Stomach smooth muscle (tissue), 2 donors: ENCODE measurements at regions not wholly inside any gene's neighbourhood (a gene's known extent, or its start where the extent isn't known, plus 50 kb on each side); places are given as distances from the start of the nearest gene placed in this dataset.

Source experiments
- H3K27ac ChIP-seq: one replicate; pipeline ENCODE4 v1.7.0; 2013; ENCODE audit warnings: mild to moderate bottlenecking, low read length, inconsistent platforms
- H3K27me3 ChIP-seq, 2 donors: one replicate each; pipeline ENCODE4 v1.7.0; 2013; ENCODE audit warnings: low read length in 2 of 2; ENCODE audit not compliant: insufficient read depth in 2 of 2, control insufficient read depth in 1 of 2
- H3K36me3 ChIP-seq, 2 donors: one replicate each; pipeline ENCODE4 v1.7.0; 2013; ENCODE audit warnings: low read length in 2 of 2; ENCODE audit not compliant: control insufficient read depth in 2 of 2, insufficient read depth in 2 of 2
- H3K4me1 ChIP-seq: one replicate; pipeline ENCODE4 v1.7.0; 2013; ENCODE audit warnings: low read length; ENCODE audit not compliant: control insufficient read depth, insufficient read depth
- H3K4me3 ChIP-seq, 2 donors: one replicate each; pipeline ENCODE4 v1.7.0; 2013; ENCODE audit warnings: low read length in 2 of 2
- H3K9ac ChIP-seq, 2 donors: one replicate each; pipeline ENCODE4 v1.7.0; 2013; ENCODE audit warnings: low read length in 2 of 2, mild to moderate bottlenecking in 1 of 2
- H3K9me3 ChIP-seq, 2 donors: one replicate each; pipeline ENCODE4 v1.7.0; 2013; ENCODE audit warnings: low read length in 2 of 2; ENCODE audit not compliant: control insufficient read depth in 2 of 2
- donor health status: healthy.
- donor health status: Pancreatic carcinoma.

GRCh38 chr14:49527221-49527620, 59.0 kb downstream of the RPS29 start:
- Histone ChIP-seq H3K27ac (no peak overlapping the region), H3K36me3 (no peaks in the 10 kb centered on the region), H3K9me3 (no peaks in the 10 kb centered on the region), H3K27me3 (no peaks in the 10 kb centered on the region), H3K9ac (no peak overlapping the region), H3K4me3 (no peak overlapping the region), H3K4me1 (no peaks in the 10 kb centered on the region)

DNA sequence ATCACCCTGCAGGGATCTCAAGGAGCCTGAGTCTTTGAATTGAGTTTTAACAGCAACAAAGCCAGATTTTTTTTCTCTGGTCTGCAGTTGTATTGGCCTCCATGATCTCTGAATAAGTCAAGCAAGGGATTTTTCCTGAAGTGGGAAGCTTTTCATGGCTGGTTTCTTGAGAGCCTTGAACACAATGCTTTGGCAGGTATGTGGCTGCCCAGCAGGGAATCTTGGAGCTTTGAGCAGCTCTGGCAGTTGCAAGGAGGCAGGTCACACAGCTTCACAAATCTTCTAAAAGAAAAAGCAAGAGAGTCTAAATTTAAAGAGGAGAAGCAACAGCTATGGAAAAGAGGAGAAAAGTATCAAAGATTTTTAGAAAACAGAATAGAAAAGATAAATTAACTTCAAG, 60.1 kb downstream of the RPS29 start:
- no peaks in the 10 kb centered on the region for H3K9me3 ChIP-seq
- H3K36me3 ChIP-seq: no peaks in the 10 kb centered on the region
- no peak overlapping the region for H3K9ac ChIP-seq
- no peaks in the 10 kb centered on the region for H3K4me1 ChIP-seq
- H3K27ac ChIP-seq: no peak overlapping the region
- H3K4me3 ChIP-seq: no peak overlapping the region
- no peaks in the 10 kb centered on the region for H3K27me3 ChIP-seq

DNA sequence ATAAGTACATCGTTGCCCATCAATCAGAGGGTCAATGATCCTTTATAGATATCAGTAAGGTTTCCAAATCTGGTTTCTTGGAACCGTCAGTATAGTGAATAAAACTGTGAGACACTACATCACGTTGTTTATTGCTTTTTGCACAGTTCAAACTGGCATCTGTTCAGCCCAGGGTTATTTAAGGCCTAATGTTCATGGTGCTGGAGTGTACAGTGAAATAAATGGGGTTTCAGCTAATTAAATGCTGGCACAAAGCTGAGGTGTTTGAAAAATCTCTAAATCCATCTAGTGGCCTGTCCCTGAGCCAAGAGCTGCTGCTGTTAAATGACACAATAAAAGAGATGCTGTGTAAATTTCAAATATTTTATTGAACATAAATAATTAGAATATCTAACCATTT, 69.9 kb downstream of the RPS29 start:
- Histone ChIP-seq H3K9me3 (no peaks in the 10 kb centered on the region), H3K36me3 (no peaks in the 10 kb centered on the region), H3K27ac (no peak overlapping the region), H3K9ac (no peak overlapping the region), H3K4me3 (no peak overlapping the region), H3K4me1 (no peaks in the 10 kb centered on the region), H3K27me3 (no peaks in the 10 kb centered on the region)

DNA sequence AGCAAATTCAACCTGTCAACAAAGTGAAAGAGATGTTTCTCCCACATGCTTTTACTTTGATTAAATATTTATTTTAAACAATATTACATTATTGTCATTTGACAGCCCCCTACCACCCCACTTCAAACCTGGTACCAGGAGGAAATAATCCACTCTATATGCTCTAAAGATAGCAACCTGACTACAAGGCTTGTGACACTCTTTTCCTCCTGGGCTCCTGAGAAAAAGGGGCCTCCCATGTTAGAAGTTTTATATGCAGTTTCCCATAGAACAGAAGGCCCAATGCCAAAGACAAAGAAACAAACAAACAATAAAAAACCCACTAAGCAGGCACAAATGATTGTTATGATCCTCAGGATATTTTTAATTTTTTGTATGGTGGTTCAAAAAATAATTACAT, 73.6 kb downstream of the RPS29 start:
- H3K27me3 ChIP-seq: no peaks in the 10 kb centered on the region
- H3K9ac ChIP-seq: no peak overlapping the region
- no peaks in the 10 kb centered on the region for H3K36me3 ChIP-seq
- peaks cover 0 to 3% of the 10 kb centered on the region in 2 donors for H3K9me3 ChIP-seq
- H3K27ac ChIP-seq: no peak overlapping the region
- H3K4me1 ChIP-seq: no peaks in the 10 kb centered on the region
- no peak overlapping the region for H3K4me3 ChIP-seq

DNA sequence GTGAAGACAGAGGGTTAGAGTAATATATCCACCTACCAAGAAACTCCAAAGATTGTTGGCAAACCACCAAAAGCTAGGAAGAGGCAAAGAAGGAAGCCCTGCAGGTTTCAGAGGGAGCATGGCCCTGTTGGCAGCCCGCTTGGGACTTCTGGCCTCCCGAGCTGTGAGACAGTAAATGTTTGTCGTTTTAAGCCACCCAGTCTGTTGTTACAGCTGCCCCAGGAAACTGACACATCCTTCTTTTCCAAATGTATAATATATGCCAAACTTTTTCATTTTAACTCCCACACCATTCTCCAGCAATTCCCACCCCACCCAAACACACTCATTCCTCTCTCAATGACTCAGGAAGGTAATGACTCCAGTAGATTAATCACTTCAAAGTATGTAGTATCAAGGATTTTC, 74.0 kb downstream of the RPS29 start:
- Histone ChIP-seq H3K4me1 (no peaks in the 10 kb centered on the region), H3K9me3 (peaks cover 0 to 3% of the 10 kb centered on the region in 2 donors), H3K9ac (no peak overlapping the region), H3K27ac (no peak overlapping the region), H3K4me3 (no peak overlapping the region), H3K27me3 (no peaks in the 10 kb centered on the region), H3K36me3 (no peaks in the 10 kb centered on the region)

GRCh38 chr14:49508124-49508523, 78.1 kb downstream of the RPS29 start:
- no peaks in the 10 kb centered on the region for H3K36me3 ChIP-seq
- peaks cover 0 to 3% of the 10 kb centered on the region in 2 donors for H3K9me3 ChIP-seq
- H3K4me3 ChIP-seq: no peak overlapping the region
- no peak overlapping the region for H3K27ac ChIP-seq
- H3K9ac ChIP-seq: no peak overlapping the region
- no peaks in the 10 kb centered on the region for H3K4me1 ChIP-seq
- H3K27me3 ChIP-seq: no peaks in the 10 kb centered on the region

GRCh38 chr14:49506650-49507049, 79.5 kb downstream of the RPS29 start:
- Histone ChIP-seq H3K36me3 (no peaks in the 10 kb centered on the region), H3K9ac (no peak overlapping the region), H3K27ac (no peak overlapping the region), H3K9me3 (peaks cover 0 to 3% of the 10 kb centered on the region in 2 donors), H3K4me3 (no peak overlapping the region), H3K27me3 (no peaks in the 10 kb centered on the region), H3K4me1 (no peaks in the 10 kb centered on the region)

- Histone ChIP-seq H3K4me3 (no peak overlapping the region), H3K27ac (no peak overlapping the region), H3K27me3 (no peaks in the 10 kb centered on the region), H3K36me3 (no peaks in the 10 kb centered on the region), H3K9ac (no peak overlapping the region), H3K4me1 (no peaks in the 10 kb centered on the region), H3K9me3 (peaks cover 0 to 3% of the 10 kb centered on the region in 2 donors)
These were observed 81.0 kb downstream of the RPS29 start for GRCh38 chr14:49505041-49505766.

DNA sequence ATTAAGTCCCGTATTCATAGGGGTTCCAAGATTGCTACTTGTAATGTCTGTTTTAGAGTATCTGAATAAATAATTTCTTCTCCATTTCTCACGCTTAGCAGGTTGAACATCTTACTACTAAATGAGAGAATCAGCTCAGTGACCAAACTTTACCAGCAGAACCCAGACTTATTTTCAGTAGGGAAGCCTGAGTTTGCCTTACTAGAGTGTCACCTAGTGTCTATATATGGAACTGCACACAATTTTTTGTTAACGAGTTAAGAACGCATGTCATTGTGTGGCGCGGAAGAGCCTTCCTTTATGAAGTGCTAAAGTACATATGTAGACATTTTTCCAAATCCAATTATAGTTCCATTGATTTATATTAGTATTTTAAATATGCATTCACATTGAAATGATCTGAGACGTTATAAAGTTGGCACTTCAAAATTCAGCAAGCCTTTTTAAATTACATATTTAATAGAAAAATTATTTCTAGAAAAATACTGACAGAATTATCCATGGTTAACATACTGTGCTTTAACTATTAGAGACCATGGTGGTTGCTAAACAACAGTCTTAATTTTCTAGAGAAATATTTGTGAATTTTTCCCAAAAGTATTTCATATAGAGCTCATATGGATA, 88.3 kb downstream of the RPS29 start:
- H3K4me3 ChIP-seq: no peak overlapping the region
- no peaks in the 10 kb centered on the region for H3K36me3 ChIP-seq
- H3K9me3 ChIP-seq: no peaks in the 10 kb centered on the region
- H3K4me1 ChIP-seq: no peaks in the 10 kb centered on the region
- H3K27me3 ChIP-seq: no peaks in the 10 kb centered on the region
- H3K9ac ChIP-seq: no peak overlapping the region
- no peak overlapping the region for H3K27ac ChIP-seq

- Histone ChIP-seq H3K4me1 (no peaks in the 10 kb centered on the region), H3K4me3 (no peak overlapping the region), H3K36me3 (no peaks in the 10 kb centered on the region), H3K27ac (no peak overlapping the region), H3K9ac (no peak overlapping the region), H3K9me3 (no peaks in the 10 kb centered on the region), H3K27me3 (no peaks in the 10 kb centered on the region)
These were observed 88.9 kb downstream of the RPS29 start for GRCh38 chr14:49497267-49497666.

- H3K4me3 ChIP-seq: no peak overlapping the region
- H3K4me1 ChIP-seq: no peaks in the 10 kb centered on the region
- H3K9me3 ChIP-seq: no peaks in the 10 kb centered on the region
- no peak overlapping the region for H3K9ac ChIP-seq
- H3K27me3 ChIP-seq: no peaks in the 10 kb centered on the region
- no peaks in the 10 kb centered on the region for H3K36me3 ChIP-seq
- H3K27ac ChIP-seq: no peak overlapping the region
These were observed 91.3 kb downstream of the RPS29 start for GRCh38 chr14:49494836-49495235.
